ENCODE measurements at regions not wholly inside any gene's neighbourhood (a gene's known extent, or its start where the extent isn't known, plus 50 kb on each side); places are given as distances from the start of the nearest gene placed in this dataset.

DNA sequence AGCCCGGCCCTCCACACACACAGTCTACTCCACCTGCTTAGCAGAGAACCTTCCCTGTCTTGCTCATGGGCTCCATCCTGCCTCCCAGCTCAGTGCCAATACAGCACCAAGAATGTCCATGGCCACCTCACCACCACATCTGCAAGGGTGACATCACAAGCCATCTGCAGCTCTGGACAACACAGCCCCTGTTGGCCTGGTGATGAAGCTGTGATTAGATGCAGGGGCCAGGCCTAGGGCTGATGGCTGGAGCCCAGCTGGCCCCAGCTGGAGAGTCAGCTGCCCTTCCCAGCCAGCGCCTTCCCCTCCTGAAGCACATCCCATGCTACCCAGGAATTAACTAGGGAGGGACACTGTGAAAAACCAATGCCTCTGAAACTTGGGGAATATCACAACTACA, 91.1 kb downstream of the TTC32 start:
- DNase-seq (ENCODE audit: extremely low spot score, insufficient read length, low read depth), result no peak
- no peak for FAIRE-seq

DNA sequence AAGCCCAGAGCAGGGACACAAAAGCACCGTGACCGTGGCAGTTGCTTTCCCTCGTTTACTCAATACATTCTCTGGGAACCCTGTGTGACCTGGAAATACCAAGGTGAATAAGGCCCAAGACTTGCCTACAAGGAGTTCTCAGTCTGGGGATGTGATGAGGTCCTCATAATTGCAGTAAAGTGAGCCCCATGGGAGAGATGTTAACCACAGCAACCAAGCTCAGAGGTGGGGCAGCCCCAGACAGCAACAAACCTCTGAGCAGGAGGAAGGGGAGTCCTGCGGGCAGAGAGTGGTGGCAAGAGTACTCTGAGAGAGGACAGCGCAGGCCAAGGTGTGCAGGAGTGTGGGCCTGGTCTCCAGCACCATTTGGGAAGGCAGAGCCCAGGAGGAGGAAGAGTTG, 91.6 kb downstream of the TTC32 start:
- no peak for FAIRE-seq
- no peak for DNase-seq (ENCODE audit: extremely low spot score, insufficient read length, low read depth)

DNA sequence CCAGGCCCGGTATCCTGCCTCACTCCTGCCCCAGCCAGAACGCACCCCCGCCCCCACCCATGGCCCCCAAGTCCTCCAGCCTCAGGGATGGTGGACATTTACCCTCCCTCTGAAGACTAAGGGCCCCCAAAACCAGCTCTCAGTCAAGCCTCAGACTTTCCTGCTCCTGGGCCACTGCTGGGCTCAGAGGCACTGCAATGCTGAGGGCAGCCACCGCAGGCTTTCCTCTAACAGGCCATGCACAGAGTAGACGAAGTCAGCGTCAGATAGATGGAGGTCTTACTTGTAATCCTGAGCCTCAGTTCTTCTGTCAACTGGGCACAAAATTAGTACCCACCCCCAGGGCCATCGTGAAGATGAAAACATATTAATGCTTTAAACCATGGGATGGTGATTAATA, 92.6 kb downstream of the TTC32 start:
- no peak for DNase-seq (ENCODE audit: extremely low spot score, insufficient read length, low read depth)
- FAIRE-seq, result no peak

DNA sequence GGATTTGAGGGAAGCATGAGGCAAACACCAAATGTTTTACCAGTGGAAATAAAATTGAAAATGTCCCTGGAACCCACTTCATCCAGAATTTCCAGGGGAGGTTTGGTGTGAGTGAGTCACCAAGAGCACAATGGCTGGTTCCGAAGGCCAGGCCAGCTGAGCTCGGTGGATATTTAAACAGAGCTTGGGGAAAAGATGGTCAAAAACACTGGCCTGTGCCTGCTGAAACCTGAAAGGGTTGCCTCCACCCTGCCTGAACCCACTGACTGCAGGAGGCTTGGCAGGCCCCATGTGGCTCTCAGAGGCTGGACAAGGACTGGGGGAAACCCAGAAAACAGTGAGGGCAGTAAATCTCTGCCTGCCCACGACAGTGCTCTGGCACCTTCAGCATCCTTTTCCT, 93.9 kb downstream of the TTC32 start:
- FAIRE-seq, result no peak
- no peak for DNase-seq (ENCODE audit: extremely low spot score, insufficient read length, low read depth)

DNA sequence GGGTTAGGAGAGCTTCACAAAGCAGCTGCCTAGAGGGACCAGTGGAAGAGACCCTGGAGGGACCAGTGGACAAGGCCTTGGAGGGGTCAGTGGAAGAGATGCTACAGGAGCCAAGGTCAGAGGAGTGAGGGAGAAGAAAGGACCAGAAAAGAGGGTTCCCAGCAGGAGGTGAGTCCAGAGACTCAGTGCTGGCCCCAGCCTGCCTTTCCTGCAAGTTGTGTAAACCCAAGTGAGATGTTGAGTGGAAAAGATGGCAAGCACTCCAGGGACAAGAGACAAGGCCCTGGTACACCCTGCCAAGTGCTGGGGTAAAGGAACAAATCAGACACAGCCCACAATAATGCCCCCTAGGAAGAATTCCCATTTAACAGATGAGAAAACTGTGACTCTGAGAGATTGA, 94.4 kb downstream of the TTC32 start:
- no peak for DNase-seq (ENCODE audit: extremely low spot score, insufficient read length, low read depth)
- FAIRE-seq, result no peak

DNA sequence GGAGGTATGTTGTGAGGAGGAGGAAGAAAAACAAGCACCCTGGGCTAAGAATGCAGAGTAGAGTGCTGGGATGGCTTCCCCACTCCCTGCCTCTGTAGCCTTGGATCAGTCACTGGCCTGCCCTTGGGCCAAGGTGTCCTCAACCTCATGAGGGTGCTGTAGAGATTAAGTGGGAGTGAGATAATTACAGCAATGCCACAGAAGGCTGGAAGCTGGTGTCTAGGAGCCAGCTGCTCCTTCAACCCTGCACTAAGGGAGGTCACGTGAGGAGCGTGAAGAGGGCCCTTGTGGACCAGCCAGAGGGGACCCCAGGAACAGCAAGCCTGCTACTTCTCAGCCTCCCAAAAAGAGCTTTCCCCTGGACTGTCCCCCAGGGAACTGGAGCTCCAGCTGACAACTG, 95.2 kb downstream of the TTC32 start:
- FAIRE-seq, result no peak
- DNase-seq (ENCODE audit: extremely low spot score, insufficient read length, low read depth), result no peak

DNA sequence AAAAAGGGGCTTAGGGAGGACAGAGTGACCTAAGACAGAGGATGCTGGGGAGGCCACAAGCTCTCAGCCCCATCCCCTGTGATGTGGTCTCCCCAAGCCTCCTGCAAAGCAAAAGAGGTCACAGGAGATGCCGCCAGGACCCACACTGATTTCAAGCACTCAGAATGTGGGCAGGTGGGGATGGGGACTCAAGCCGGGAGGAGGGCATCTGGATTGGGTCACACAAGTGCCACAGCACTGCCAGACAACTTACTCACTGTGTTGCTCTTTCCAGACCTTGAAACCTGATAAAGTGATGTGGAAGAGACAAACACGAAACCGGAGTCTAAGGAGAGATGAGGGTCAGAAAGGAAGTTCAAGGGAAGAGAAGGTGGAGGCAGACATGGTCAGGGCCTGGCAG, 95.7 kb downstream of the TTC32 start:
- FAIRE-seq (no peak), DNase-seq (ENCODE audit: extremely low spot score, insufficient read length, low read depth) (no peak)

DNA sequence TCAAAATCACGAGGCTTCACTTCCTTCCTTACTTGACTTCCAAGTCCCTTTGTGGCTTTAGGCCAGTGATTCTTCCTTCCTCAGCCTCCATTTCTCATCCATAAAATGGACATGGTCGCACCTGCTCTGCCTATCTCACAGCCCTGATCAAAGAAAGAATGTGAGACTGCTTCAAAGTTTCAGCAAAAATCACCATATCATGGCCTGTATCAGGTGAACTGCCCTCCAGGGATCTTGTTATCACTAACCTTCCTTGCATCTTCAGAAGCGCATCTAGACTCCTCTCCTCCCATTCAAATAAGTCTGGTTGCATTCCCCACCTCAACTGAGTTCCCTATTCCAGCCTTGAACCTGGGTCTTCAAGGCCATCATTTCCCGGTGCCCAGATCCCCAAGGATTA, 96.5 kb downstream of the TTC32 start:
- FAIRE-seq (no peak), DNase-seq (ENCODE audit: extremely low spot score, insufficient read length, low read depth) (no peak)

DNA sequence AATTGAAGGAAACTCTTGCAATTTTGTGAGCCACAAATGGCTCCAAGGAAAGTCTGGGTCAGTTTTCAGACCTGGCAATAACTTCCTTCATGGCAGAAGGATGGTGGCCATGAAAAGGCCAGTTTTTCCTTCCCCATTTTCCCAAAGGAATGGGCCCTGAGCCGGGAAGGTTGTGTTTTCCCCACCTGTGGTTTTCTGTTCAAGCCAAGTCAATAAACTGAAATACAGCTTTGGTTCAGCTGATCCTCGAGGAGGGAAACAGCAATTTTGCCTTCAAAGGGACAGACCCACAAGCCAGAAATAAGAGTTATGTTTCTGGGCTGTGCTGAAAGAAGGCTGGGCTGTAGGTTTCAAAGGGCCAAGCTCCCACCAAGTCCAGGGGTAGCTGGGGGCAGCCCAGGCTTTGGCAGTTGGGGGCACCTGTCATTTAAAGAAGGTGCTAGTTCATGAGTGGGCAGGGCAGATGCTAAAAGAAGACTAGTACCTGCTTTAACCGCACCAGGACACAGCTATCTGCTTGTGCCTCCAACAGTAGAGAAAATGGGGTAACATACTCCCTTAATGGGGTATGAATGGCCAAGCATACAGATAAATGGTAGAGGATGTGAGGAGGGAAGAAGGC, 97.0 kb downstream of the TTC32 start:
- no peak for FAIRE-seq

DNA sequence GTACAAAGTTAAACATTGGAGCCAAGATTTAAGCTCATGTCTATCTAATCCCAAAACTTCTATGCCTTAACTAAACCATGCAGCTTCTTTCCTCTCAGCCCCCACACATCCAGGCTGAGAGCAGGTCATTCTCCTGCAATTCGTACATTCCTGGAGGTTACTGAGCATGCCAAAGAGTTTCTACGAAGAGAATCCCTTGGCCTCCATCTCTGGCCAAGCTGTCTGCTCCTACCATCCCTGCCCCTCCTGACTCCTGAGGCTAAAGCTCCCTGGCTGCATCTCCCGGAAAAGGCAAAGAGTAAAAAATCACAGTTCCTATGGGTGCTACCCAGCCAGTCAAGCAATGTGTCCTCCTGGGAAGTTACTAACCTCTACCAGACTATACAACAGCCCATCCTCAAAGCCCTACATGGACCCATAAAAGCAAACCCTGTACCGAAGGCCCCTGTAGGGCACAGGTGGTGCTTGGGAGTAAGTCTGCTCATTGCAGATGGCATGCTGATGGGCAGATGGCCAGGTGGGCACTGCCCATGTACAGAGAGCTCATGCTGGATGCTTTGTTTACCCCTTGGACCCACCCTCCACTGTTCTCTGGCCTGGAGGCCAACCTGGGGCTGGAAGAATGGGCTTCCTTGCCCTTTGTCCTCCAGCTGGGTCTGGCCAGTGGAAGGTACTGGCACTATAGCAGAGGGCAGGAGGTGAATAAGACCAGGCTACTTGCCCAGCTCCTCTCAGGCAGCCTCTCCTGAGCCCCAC, 99.5 kb downstream of the TTC32 start:
- no peak for FAIRE-seq

More for the DNA sequence above, 97.0 kb downstream of the TTC32 start:
- DNase-seq (ENCODE audit: extremely low spot score, insufficient read length, low read depth), result no peak

DNA sequence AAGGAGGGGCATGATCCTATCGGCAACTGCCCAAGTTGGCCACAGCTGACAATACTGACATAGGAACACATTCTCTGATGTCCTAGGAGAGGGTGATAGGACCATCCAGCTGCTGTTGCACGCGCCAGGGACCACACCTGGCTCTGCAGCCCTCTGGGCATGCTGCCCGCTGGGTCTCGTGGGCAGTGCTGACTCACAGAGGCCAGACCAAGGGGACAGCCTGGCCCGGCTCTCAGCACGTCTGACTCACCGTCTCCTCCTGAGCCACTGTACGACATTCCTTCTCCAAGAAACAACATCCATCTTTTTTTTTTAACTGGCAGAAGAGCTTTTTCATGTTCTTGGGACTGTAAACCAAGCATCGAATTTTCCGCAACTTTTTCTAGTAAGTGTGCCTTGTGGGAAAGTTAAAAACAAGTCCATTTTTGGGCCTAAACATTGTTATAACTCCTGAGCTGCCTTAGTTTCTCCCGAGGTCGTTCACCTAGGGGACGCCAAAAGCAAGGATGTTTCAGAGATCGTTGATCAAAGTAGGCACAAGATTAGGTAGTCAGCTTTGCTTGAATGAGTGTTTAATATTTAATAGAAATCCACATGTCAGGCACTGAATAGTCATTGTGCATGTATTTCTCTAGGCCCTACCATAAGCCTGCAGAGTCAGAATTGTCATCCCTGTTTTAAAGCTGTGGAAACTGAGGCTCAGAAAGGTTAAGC, 100.3 kb downstream of the TTC32 start:
- FAIRE-seq (no peak), DNase-seq (ENCODE audit: extremely low spot score, insufficient read length, low read depth) (no peak)

More for the DNA sequence above, 99.5 kb downstream of the TTC32 start:
- no peak for DNase-seq (ENCODE audit: extremely low spot score, insufficient read length, low read depth)

DNA sequence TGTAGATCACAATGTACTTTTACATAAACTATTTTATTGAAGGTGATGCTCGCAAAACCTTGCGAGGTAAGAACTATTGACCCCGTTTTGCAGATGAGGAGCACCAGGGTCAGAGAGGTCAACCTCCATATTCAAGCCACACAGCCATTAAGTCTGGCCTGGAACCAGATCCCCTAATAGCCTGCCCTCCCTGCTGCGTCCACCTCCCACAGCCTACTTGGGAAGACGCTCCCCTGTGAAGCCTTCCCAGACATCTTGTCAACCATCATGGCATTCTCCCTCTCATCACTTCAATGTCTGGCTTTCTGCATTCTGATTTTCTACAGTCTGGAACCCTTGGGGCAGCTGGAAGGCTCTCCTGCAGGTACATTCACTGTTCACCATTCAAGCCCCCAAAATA, 101.0 kb downstream of the TTC32 start:
- no peak for DNase-seq (ENCODE audit: extremely low spot score, insufficient read length, low read depth)
- no peak for FAIRE-seq

DNA sequence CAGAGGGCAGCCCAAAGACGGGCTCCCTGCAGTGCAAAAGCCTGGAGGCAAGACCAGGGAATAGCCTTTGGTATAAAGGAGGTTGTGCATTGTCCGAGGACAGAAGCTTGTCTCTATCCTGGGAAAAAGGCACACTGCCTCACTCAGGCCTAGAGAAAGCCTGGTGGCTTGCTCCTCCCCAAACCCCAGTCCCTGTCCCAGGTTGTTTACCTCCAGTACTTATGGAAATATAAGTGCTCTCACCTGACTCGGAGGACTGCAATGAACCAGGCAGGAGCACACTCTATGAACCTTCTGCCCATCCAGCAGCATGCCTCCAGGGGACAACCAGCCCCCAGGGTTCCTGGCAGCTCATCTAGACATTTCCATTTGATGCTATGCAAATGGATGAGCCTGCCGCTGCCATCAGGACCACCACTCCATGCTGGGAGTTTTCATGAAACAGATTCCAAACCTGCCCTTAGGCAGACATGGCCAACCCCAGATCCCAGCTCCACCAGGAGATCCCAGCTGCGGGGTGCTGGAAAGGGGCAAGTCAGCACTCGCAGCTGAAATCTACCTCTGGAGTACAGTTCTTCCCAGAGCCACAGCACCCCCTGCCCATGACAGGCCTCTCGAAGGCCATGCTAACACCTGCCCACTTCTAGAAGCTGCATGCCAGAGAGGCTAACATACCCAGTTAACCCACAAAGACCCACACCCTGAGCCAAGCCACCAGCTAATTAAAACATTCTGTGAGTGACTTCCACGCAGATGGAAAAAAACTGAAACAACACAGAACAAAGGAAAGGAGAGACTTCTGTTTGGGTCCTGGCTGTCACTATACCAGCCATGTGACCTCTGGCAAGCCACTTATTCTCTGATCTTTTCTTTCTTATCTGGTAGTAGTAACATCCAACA, 101.7 kb downstream of the TTC32 start:
- FAIRE-seq (no peak), DNase-seq (ENCODE audit: extremely low spot score, insufficient read length, low read depth) (no peak)

DNA sequence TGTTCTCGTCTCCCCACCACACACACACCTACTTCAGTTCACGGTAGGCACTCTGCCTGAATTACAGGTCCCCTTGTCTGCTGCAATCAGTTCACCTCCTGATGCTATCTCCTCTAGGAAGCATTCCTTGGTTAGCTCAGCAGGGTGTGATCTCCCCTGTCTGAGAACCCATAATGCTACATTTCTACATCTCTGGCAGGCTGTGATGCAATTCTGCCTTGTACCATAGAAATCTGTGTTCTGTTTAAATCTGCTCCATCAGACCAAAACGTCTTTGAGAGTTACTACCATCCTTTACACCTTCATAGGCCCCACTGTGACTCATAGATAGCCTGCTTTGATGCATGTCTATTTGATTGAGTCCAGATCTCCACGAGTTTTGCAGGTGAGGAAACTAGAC, 103.9 kb downstream of the TTC32 start:
- DNase-seq (ENCODE audit: extremely low spot score, insufficient read length, low read depth), result no peak
- no peak for FAIRE-seq

DNA sequence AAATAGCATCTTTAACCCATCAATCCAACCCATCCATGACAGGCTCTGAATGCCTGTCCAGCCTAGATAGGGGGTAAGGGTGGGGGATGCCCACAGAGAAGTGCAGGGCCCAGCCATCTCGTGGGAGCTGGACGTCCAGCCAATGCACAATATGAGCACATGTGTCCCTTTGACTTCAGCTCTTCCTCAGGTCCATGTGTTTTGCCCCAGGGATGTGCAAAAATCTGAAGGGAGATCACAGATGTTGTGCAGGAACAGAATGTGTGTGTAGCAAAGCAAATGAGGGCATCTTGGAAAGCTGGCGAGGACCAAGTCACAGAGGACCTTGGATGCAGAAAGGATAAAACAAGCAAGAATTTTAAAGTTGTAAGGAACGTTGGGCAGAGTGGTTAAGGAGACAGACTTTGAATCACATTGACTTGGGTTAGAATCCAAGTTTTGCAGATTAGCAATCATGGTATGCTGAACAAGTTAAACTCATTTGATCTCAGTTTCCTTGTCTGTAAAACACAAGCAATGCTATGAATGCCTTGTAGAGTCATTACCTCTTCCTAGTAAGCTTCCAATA, 104.5 kb downstream of the TTC32 start:
- DNase-seq (ENCODE audit: extremely low spot score, insufficient read length, low read depth), result no peak
- no peak for FAIRE-seq

DNA sequence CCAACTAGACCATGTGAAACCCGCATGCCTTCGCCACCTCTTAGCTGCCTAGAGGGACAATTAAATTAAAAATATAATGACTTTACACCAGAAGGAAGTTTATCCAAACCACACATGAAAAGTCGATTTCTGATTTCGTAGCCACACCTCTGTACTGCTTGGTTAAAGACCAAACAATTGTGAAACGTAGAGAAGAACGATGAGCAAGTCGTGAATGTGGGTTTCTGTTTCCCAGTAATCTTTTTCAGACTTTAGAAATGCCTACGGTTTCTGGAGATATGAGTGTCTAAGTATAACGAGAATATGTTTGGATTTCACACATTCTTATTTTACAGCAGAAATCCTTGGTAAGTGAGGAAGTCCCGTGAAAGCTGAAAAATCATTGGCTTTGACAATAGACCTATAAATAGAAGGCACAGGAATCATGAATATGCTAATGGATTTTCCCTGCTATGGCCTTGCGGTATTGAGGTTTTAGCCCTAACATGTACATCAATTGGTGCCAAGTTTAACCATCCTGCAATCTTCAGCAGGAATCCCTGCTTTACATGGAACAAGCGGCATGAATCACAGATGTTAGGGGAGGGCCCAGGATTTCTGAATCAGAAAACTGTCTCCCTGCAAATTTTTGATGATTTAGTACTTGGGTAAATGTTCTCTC, 105.6 kb downstream of the TTC32 start:
- FAIRE-seq (no peak), DNase-seq (ENCODE audit: extremely low spot score, insufficient read length, low read depth) (no peak)

DNA sequence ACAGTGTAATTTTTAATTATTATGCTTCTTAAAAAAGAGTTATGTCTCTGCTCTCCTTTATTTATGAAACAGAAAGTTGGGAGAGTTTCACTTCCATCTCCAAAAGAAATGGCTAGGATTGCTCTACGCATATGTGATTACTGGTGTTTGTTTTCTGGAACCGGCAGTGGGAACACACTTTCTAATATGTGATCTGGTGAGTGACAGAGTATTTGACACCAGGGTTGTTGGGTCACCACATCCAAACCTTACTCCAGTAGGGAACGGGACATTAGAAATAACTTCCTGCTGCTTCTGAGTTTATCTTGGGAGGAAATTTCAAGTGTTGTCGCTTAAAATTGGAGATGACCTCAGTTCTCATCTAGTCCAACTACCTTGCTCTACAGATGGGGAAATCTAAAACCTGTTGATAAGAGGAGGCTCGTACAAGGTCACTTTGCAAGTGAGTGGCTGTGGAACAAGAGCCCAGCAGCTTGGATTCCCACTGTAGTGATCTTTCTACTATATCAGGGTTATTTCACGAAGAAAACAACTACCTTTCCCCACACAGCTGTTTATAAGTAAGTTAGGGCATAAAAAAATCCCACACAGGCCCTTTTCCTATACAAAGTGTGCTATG, 108.5 kb downstream of the TTC32 start:
- no peak for FAIRE-seq
- DNase-seq (ENCODE audit: extremely low spot score, insufficient read length, low read depth), result no peak

DNA sequence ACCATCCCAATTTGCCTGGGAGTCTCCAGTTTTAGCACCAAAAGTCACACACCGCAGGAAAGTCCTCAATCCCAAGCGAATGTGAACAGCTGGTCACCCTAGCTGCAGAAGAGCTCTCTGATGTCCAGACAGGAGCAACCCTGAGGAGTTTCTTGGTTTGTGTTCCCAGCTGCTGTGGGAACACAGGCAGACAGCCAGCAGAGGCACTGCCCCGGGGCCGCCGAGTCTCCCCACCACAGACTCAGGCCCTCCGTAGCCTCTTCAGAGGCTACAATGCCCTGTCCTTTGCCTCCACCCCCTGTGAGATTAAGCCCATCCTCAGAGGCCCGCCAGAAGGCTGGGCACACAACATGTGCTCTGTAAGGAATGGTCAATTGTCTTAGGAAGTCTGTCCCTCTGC, 111.5 kb downstream of the TTC32 start:
- DNase-seq (ENCODE audit: extremely low spot score, insufficient read length, low read depth) (no peak), FAIRE-seq (no peak)

DNA sequence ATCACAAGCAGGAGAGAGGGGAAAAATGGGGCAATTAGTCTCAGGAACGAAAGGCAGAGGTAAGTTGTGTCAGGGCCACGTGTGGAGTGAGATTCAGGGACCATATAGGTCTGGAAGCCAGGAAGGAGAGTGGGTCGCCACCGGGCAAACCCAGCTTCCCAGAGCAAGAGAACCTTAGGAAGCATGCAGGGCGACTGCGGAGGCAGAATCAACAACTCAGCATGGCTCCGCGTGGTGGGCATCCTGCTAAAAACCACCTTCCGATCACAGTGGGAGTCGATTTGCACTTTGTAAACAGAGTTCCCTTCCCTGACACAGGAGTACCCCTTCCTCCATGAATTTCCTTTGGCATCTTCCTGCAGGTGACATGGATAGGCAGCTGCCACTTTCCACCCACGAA, 114.6 kb downstream of the TTC32 start:
- FAIRE-seq (no peak), DNase-seq (ENCODE audit: extremely low spot score, insufficient read length, low read depth) (no peak)

Measured in GM18507 (cell line).